ENCODE measurements at regions not wholly inside any gene's neighbourhood (a gene's known extent, or its start where the extent isn't known, plus 50 kb on each side); places are given as distances from the start of the nearest gene placed in this dataset.

DNA sequence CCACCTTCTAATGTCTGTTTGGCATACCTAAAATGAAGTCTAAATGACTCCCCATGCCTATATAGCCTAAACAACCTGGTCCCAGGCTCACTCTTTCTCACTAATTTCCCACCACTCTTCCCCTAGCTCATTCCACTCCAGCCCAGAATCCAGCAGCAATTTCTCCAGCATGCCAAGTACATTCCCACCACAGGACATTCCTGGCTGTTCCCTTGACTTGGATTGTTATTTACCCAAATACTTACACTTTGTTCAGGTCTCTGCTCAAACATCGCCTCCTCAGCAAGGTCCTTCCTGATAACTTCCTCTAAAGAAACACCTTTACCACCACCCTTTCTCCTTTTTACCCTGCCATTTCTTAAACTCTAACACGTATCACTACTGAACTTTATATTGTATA is 743.4 kb downstream of the RPS29 start:
- TF ChIP-seq CTCF (IDR thresholded peaks at IDR 0.05) (no peak), ZFX (IDR thresholded peaks at IDR 0.05; ENCODE audit: borderline replicate concordance) (no peak)

All from 22Rv1 (cell line).